H1 (cell line): ENCODE measurements at regions not wholly inside any gene's neighbourhood (a gene's known extent, or its start where the extent isn't known, plus 50 kb on each side); places are given as distances from the start of the nearest gene placed in this dataset.

Experiments used
- CTCF ChIA-PET: fragments of 300-600 bp; sonication (Branson Sonifier 250); formaldehyde crosslinking; loops from one replicate; lab custom pipeline; 2021; ENCODE audit not compliant: partially characterized antibody; lab: Charles Lee
- POLR2A ChIA-PET: fragments of 300-600 bp; sonication (Branson Sonifier 250); formaldehyde crosslinking; loops from one replicate; lab custom pipeline; 2021; ENCODE audit warnings: inconsistent platforms; ENCODE audit not compliant: partially characterized antibody; lab: Charles Lee
- DNase-seq, 2 experiments: peaks; one replicate each; pipeline versions ENCODE4 v3.0.0 to v3.0.0-alpha.2; 2010 to 2022; ENCODE audit warnings: low spot score in 2 of 2, low read depth in 1 of 2, mixed read lengths in 1 of 2
- FAIRE-seq: peaks from 2 replicates; lab custom pipeline; 2011; peaks lifted over from hg19 to GRCh38; lab: Jason Lieb, UNC
- H2AFZ ChIP-seq: 2 replicates; pipeline ENCODE4 v1.8.1; 2012; ENCODE audit warnings: low read length, inconsistent platforms
- H2AK5ac ChIP-seq: 2 replicates; pipeline ENCODE4 v1.6.1; 2013; ENCODE audit warnings: low read depth, low read length
- H2BK120ac ChIP-seq: replicated peaks from 2 replicates; pipeline ENCODE3; 2013; ENCODE audit warnings: low read depth, low read length, inconsistent platforms
- H2BK12ac ChIP-seq: 2 replicates; pipeline ENCODE4 v1.6.1; 2013; ENCODE audit warnings: low read depth, low read length
- H2BK15ac ChIP-seq: 2 replicates; pipeline ENCODE4 v1.6.1; 2013; ENCODE audit warnings: low read length
- H2BK20ac ChIP-seq: 2 replicates; pipeline ENCODE4 v1.6.1; 2013; ENCODE audit warnings: low read length
- H2BK5ac ChIP-seq: 2 replicates; pipeline ENCODE4 v1.6.1; 2013; ENCODE audit warnings: low read depth, low read length
- H3K14ac ChIP-seq: 2 replicates; pipeline ENCODE4 v1.6.1; 2013; ENCODE audit warnings: inconsistent platforms; ENCODE audit not compliant: insufficient read length
- H3K18ac ChIP-seq: 2 replicates; pipeline ENCODE4 v1.6.1; 2013; ENCODE audit warnings: low read length; ENCODE audit errors: extremely low read depth
- H3K23ac ChIP-seq: 2 replicates; pipeline ENCODE4 v1.6.1; 2013; ENCODE audit warnings: inconsistent platforms; ENCODE audit not compliant: insufficient read length
- H3K23me2 ChIP-seq: 2 replicates; pipeline ENCODE4 v1.6.1; 2013; ENCODE audit warnings: low read depth, low read length
- H3K27ac ChIP-seq: 2 replicates; pipeline ENCODE4 v1.6.1; 2011; ENCODE audit warnings: low read depth, low read length, inconsistent platforms
- H3K27me3 ChIP-seq, 4 experiments: replicated peaks in 1 of 4; 1 replicate in 1 of 4; 2 replicates in 3 of 4; pipeline versions ENCODE4 v1.6.1 to v1.8.1; 2011 to 2013; ENCODE audit warnings: low read length in 3 of 4, mild to moderate bottlenecking in 3 of 4, inconsistent platforms in 2 of 4, mixed read lengths in 2 of 4, moderate library complexity in 1 of 4; ENCODE audit not compliant: control insufficient read depth in 3 of 4, insufficient read depth in 3 of 4; ENCODE audit errors: extremely low read depth in 1 of 4
- H3K36me3 ChIP-seq, 4 experiments: 2 replicates each; pipeline versions ENCODE4 v1.6.1 to v1.8.1; 2011 to 2013; ENCODE audit warnings: mild to moderate bottlenecking in 4 of 4, low read length in 3 of 4, moderate library complexity in 2 of 4, control low read depth in 1 of 4, inconsistent platforms in 1 of 4; ENCODE audit not compliant: insufficient read depth in 4 of 4, control insufficient read depth in 2 of 4
- H3K4ac ChIP-seq: replicated peaks from 2 replicates; pipeline ENCODE3; 2013; ENCODE audit warnings: low read length, low read depth, mixed read lengths, inconsistent platforms; ENCODE audit not compliant: insufficient read length
- H3K4me1 ChIP-seq, 4 experiments: replicated peaks in 1 of 4; 1 replicate in 1 of 4; 2 replicates in 3 of 4; pipeline versions ENCODE4 v1.6.1 to v1.8.1; 2011 to 2013; ENCODE audit warnings: low read length in 3 of 4, inconsistent platforms in 2 of 4, mixed read lengths in 1 of 4; ENCODE audit not compliant: insufficient read depth in 4 of 4, control insufficient read depth in 3 of 4
- H3K4me2 ChIP-seq, 2 experiments: 2 replicates each; pipeline versions ENCODE4 v1.6.1 to v1.8.1; 2011 to 2013; ENCODE audit warnings: low read depth in 2 of 2, low read length in 2 of 2, control low read depth in 1 of 2, inconsistent platforms in 1 of 2, mild to moderate bottlenecking in 1 of 2; ENCODE audit not compliant: insufficient read depth in 1 of 2
- H3K4me3 ChIP-seq, 4 experiments: fragments of 200-600, 300-600 bp in 1 of 4; sonication (generic), shearing (Covaris generic), sonication (Bioruptor Twin) in 1 of 4; 2 replicates each; pipeline versions ENCODE4 v1.5.1 to v1.8.1; 2011 to 2016; ENCODE audit warnings: low read length in 4 of 4, low read depth in 3 of 4, control low read depth in 2 of 4, inconsistent platforms in 2 of 4, mild to moderate bottlenecking in 2 of 4, mixed read lengths in 1 of 4, moderate library complexity in 1 of 4; ENCODE audit not compliant: insufficient read depth in 2 of 4; ENCODE audit errors: extremely low read depth in 1 of 4
- H3K56ac ChIP-seq: replicated peaks from 2 replicates; pipeline ENCODE3; 2013; ENCODE audit warnings: low read depth, mild to moderate bottlenecking, mixed read lengths, low read length, inconsistent platforms; ENCODE audit not compliant: insufficient read length
- H3K79me1 ChIP-seq: 2 replicates; pipeline ENCODE4 v1.6.1; 2013; ENCODE audit warnings: low read depth, low read length, control low read depth
- H3K79me2 ChIP-seq, 2 experiments: 2 replicates each; pipeline versions ENCODE4 v1.6.1 to v1.8.1; 2012 to 2013; ENCODE audit warnings: low read length in 2 of 2, mild to moderate bottlenecking in 2 of 2, inconsistent platforms in 1 of 2; ENCODE audit not compliant: insufficient read depth in 2 of 2, control insufficient read depth in 1 of 2
- H3K9ac ChIP-seq, 4 experiments: replicated peaks in 1 of 4; 1 replicate in 1 of 4; 2 replicates in 3 of 4; pipeline versions ENCODE4 v1.6.1 to v1.8.1; 2011 to 2013; ENCODE audit warnings: low read depth in 3 of 4, low read length in 3 of 4, control low read depth in 2 of 4, mild to moderate bottlenecking in 2 of 4, moderate library complexity in 2 of 4, inconsistent platforms in 1 of 4; ENCODE audit errors: extremely low read depth in 1 of 4
- H3K9me3 ChIP-seq, 2 experiments: 2 replicates each; pipeline versions ENCODE4 v1.6.1 to v1.8.1; 2012 to 2013; ENCODE audit warnings: mild to moderate bottlenecking in 2 of 2, moderate library complexity in 2 of 2, control low read depth in 1 of 2, inconsistent platforms in 1 of 2, low read depth in 1 of 2, low read length in 1 of 2, mixed read lengths in 1 of 2; ENCODE audit not compliant: insufficient read depth in 2 of 2
- H4K20me1 ChIP-seq, 2 experiments: replicated peaks in 1 of 2; 2 replicates each; pipeline versions ENCODE3 to v1.8.1; 2011 to 2013; ENCODE audit warnings: inconsistent platforms in 2 of 2, low read length in 2 of 2, mild to moderate bottlenecking in 1 of 2; ENCODE audit not compliant: insufficient read depth in 2 of 2, control insufficient read depth in 1 of 2
- H4K5ac ChIP-seq: 2 replicates; pipeline ENCODE4 v1.6.1; 2013; ENCODE audit warnings: low read length, low read depth, mixed read lengths, inconsistent platforms; ENCODE audit not compliant: insufficient read length
- H4K8ac ChIP-seq: 2 replicates; pipeline ENCODE4 v1.8.0; 2013; ENCODE audit warnings: mild to moderate bottlenecking, moderate library complexity, low read length, inconsistent platforms; ENCODE audit not compliant: insufficient read depth; ENCODE audit errors: extremely low read depth
- H4K91ac ChIP-seq: replicated peaks from 2 replicates; pipeline ENCODE3; 2013; ENCODE audit warnings: low read length, mixed read lengths, inconsistent platforms; ENCODE audit not compliant: insufficient read length
- BACH1 ChIP-seq: IDR thresholded peaks from 2 replicates; pipeline ENCODE4 v1.6.1; 2012; ENCODE audit warnings: low read length, improper control_type of control experiment
- WGBS, 2 experiments: shearing (Covaris generic) in 1 of 2; methylation state at CpG; one replicate each; pipeline versions ENCODE4 v1.1.6 to v1.1.7; 2013 to 2015; ENCODE audit warnings: low lambda C conversion rate in 2 of 2, mixed read lengths in 2 of 2, inconsistent platforms in 1 of 2, low coverage in 1 of 2, missing lambda C conversion rate in 1 of 2; ENCODE audit not compliant: insufficient replicate concordance in 2 of 2, insufficient coverage in 1 of 2, insufficient read length in 1 of 2; ENCODE audit errors: extremely low coverage in 1 of 2, missing lambda C conversion rate in 1 of 2; 5-methylcytosine and 5-hydroxymethylcytosine counted together

- WGBS, 2 experiments: 82% methylated on average over 4 of the region's 4 CpGs; no CpG with 5 or more reads in 1 of the 2 experiments
- no peak overlapping the region for H3K9ac ChIP-seq
- FAIRE-seq: no peak
- TF ChIP-seq BACH1: no peak
Observed at GRCh38 chr2:176744146-176744545, 468.4 kb upstream of the HNRNPA3 start.

More at GRCh38 chr2:176744146-176744545, 468.4 kb upstream of the HNRNPA3 start:
- no peak overlapping the region for H3K4me2 ChIP-seq
- H3K18ac ChIP-seq: no peak overlapping the region
- no peaks in the 10 kb centered on the region for H3K36me3 ChIP-seq
- no peak overlapping the region for H4K5ac ChIP-seq
- H2BK120ac ChIP-seq: peak overlapping the region; percentile 71
- no peak overlapping the region for H3K4ac ChIP-seq
- H2BK12ac ChIP-seq: no peak overlapping the region
- POLR2A ChIA-PET: interaction anchor here (0.6 to 2.2 kb wide), 4 partner anchors 15 to 186 kb away, joined by 3 to 6 read pairs (median 4); no protein-coding TSS in a partner anchor
- no peak overlapping the region for H4K8ac ChIP-seq
- peaks cover 3 to 24% (median 11%) of the 10 kb centered on the region in 4 experiments; a peak in 6 of 7 replicates for H3K4me1 ChIP-seq
- H3K56ac ChIP-seq: no peak overlapping the region
- no peak overlapping the region for H3K14ac ChIP-seq
- CTCF ChIA-PET: interaction anchor here (0.8 to 1.5 kb wide), 3 partner anchors 20 to 92 kb away, joined by 3 to 5 read pairs (median 3); no protein-coding TSS in a partner anchor
- peak overlapping the region; percentile 88 for H4K91ac ChIP-seq
- no peaks in the 10 kb centered on the region for H3K9me3 ChIP-seq
- H2BK15ac ChIP-seq: no peak overlapping the region
- H3K4me3 ChIP-seq: no peak overlapping the region
- no peak for DNase-seq
- no peaks in the 10 kb centered on the region for H3K27me3 ChIP-seq
- H3K23me2 ChIP-seq: no peaks in the 10 kb centered on the region
- H2BK5ac ChIP-seq: no peak overlapping the region; the same call in 1 of the 2 replicates
- no peaks in the 10 kb centered on the region for H3K79me1 ChIP-seq
- no peak overlapping the region for H2BK20ac ChIP-seq
- H3K79me2 ChIP-seq: no peaks in the 10 kb centered on the region
- no peak overlapping the region; the same call in 1 of the 2 replicates for H2AFZ ChIP-seq
- no peak overlapping the region; the same call in 1 of the 2 replicates for H3K27ac ChIP-seq
- H4K20me1 ChIP-seq: no peaks in the 10 kb centered on the region
- H2AK5ac ChIP-seq: no peak overlapping the region
- no peak overlapping the region for H3K23ac ChIP-seq
